Mesenchymal stem cell (in vitro differentiated cells and primary cell): ENCODE measurements at regions not wholly inside any gene's neighbourhood (a gene's known extent, or its start where the extent isn't known, plus 50 kb on each side); places are given as distances from the start of the nearest gene placed in this dataset.

ENCODE experiments used
- DNase-seq: peaks from one replicate; pipeline ENCODE4 v3.0.0-alpha.2; 2013
- H2AFZ ChIP-seq: one replicate; pipeline ENCODE4 v1.6.1; 2013; ENCODE audit warnings: low read depth, mild to moderate bottlenecking, control low read depth, inconsistent platforms, low read length, moderate library complexity
- H2AK5ac ChIP-seq: 2 replicates; pipeline ENCODE4 v1.6.1; 2013; ENCODE audit warnings: low read length, moderate library complexity, mild to moderate bottlenecking, inconsistent platforms; ENCODE audit not compliant: severe bottlenecking
- H2BK120ac ChIP-seq: one replicate; pipeline ENCODE4 v1.6.1; 2013; ENCODE audit warnings: low read depth, mild to moderate bottlenecking, inconsistent platforms, low read length, moderate library complexity
- H2BK12ac ChIP-seq, 2 experiments: one replicate each; pipeline ENCODE4 v1.6.1; 2013; ENCODE audit warnings: inconsistent platforms in 2 of 2, low read length in 2 of 2, mild to moderate bottlenecking in 2 of 2, moderate library complexity in 2 of 2, control low read depth in 1 of 2
- H2BK15ac ChIP-seq: one replicate; pipeline ENCODE4 v1.6.1; 2013; ENCODE audit warnings: mild to moderate bottlenecking, low read depth, inconsistent platforms; ENCODE audit not compliant: poor library complexity, severe bottlenecking
- H2BK5ac ChIP-seq: 2 replicates; pipeline ENCODE4 v1.6.1; 2013; ENCODE audit warnings: low read depth, mild to moderate bottlenecking, low read length, control low read depth, inconsistent platforms; ENCODE audit not compliant: poor library complexity, severe bottlenecking
- H3K14ac ChIP-seq, 2 experiments: one replicate each; pipeline ENCODE4 v1.6.1; 2013; ENCODE audit warnings: inconsistent platforms in 2 of 2, low read length in 2 of 2, control low read depth in 1 of 2, mild to moderate bottlenecking in 1 of 2, moderate library complexity in 1 of 2
- H3K18ac ChIP-seq, 2 experiments: one replicate each; pipeline ENCODE4 v1.6.1; 2013; ENCODE audit warnings: inconsistent platforms in 2 of 2, low read length in 2 of 2, control low read depth in 1 of 2, low read depth in 1 of 2, mild to moderate bottlenecking in 1 of 2
- H3K23ac ChIP-seq, 2 experiments: one replicate each; pipeline ENCODE4 v1.6.1; 2013; ENCODE audit warnings: inconsistent platforms in 2 of 2, low read length in 2 of 2, mild to moderate bottlenecking in 2 of 2, moderate library complexity in 2 of 2, control low read depth in 1 of 2
- H3K27ac ChIP-seq: 2 replicates; pipeline ENCODE4 v1.5.1; 2013; ENCODE audit warnings: mild to moderate bottlenecking, moderate library complexity, low read length, control low read depth, inconsistent platforms; ENCODE audit not compliant: poor library complexity, severe bottlenecking
- H3K27me3 ChIP-seq, 2 experiments: 2 replicates each; pipeline versions ENCODE4 v1.6.1 to v1.7.0; 2013; ENCODE audit warnings: low read length in 2 of 2, mild to moderate bottlenecking in 2 of 2, moderate library complexity in 2 of 2, control low read depth in 1 of 2, inconsistent platforms in 1 of 2; ENCODE audit not compliant: control insufficient read depth in 1 of 2, insufficient read depth in 1 of 2
- H3K36me3 ChIP-seq, 2 experiments: 2 replicates each; pipeline versions ENCODE4 v1.6.1 to v1.7.0; 2013; ENCODE audit warnings: low read length in 2 of 2, control low read depth in 1 of 2, inconsistent platforms in 1 of 2, low read depth in 1 of 2, mild to moderate bottlenecking in 1 of 2; ENCODE audit not compliant: insufficient read depth in 2 of 2, control insufficient read depth in 1 of 2
- H3K4ac ChIP-seq, 2 experiments: one replicate each; pipeline ENCODE4 v1.6.1; 2013; ENCODE audit warnings: inconsistent platforms in 2 of 2, low read length in 2 of 2, mild to moderate bottlenecking in 2 of 2, moderate library complexity in 2 of 2, control low read depth in 1 of 2, low read depth in 1 of 2
- H3K4me1 ChIP-seq: 2 replicates; pipeline ENCODE4 v1.6.1; 2013; ENCODE audit warnings: low read depth, low read length, control low read depth; ENCODE audit not compliant: control insufficient read depth, insufficient read depth
- H3K4me2 ChIP-seq: 2 replicates; pipeline ENCODE4 v1.6.1; 2013; ENCODE audit warnings: low read length, mild to moderate bottlenecking, inconsistent platforms; ENCODE audit not compliant: poor library complexity, severe bottlenecking
- H3K4me3 ChIP-seq, 2 experiments: 2 replicates each; pipeline versions ENCODE4 v1.5.1 to v1.7.0; 2013; ENCODE audit warnings: low read length in 2 of 2, mild to moderate bottlenecking in 2 of 2, control low read depth in 1 of 2, low read depth in 1 of 2; ENCODE audit not compliant: insufficient read depth in 1 of 2
- H3K79me1 ChIP-seq: replicated peaks from 2 replicates; pipeline ENCODE4 v1.6.1; 2013; ENCODE audit warnings: mild to moderate bottlenecking, control low read depth, low read length, inconsistent platforms; ENCODE audit not compliant: poor library complexity, severe bottlenecking
- H3K9ac ChIP-seq: 2 replicates; pipeline ENCODE4 v1.7.0; 2013; ENCODE audit warnings: mild to moderate bottlenecking, low read length, moderate library complexity
- H3K9me3 ChIP-seq: 2 replicates; pipeline ENCODE4 v1.7.0; 2013; ENCODE audit warnings: mild to moderate bottlenecking, low read length; ENCODE audit not compliant: control insufficient read depth
- H4K8ac ChIP-seq: one replicate; pipeline ENCODE4 v1.6.1; 2013; ENCODE audit warnings: inconsistent platforms, mild to moderate bottlenecking, low read length, moderate library complexity
- H4K91ac ChIP-seq: one replicate; pipeline ENCODE4 v1.6.1; 2013; ENCODE audit warnings: mild to moderate bottlenecking, low read length, inconsistent platforms
- WGBS: methylation state at CpG from one replicate; pipeline ENCODE4 v1.1.7; 2013; ENCODE audit warnings: mixed read lengths; 5-methylcytosine and 5-hydroxymethylcytosine counted together

GRCh38 chr16:75983741-75984381 lies 257.6 kb upstream of the CPHXL start:
- Histone ChIP-seq H3K27me3 (no peaks in the 10 kb centered on the region), H3K18ac (no peak overlapping the region), H3K9ac (no peak overlapping the region), H3K27ac (no peak overlapping the region), H3K4me2 (no peak overlapping the region), H3K4me1 (no peaks in the 10 kb centered on the region), H3K23ac (no peak overlapping the region), H3K36me3 (no peaks in the 10 kb centered on the region), H4K8ac (no peak overlapping the region), H3K14ac (no peak overlapping the region), H3K9me3 (peaks cover 37% of the 10 kb centered on the region), H2AFZ (no peak overlapping the region), H3K79me1 (no peaks in the 10 kb centered on the region), H2BK15ac (no peak overlapping the region), H2BK5ac (no peak overlapping the region), H2BK12ac (no peak overlapping the region), H3K4ac (no peak overlapping the region), H2BK120ac (no peak overlapping the region), H2AK5ac (no peak overlapping the region), H3K4me3 (no peak overlapping the region), H4K91ac (no peak overlapping the region)
- 80% methylated on average over 1 of the region's 4 CpGs for WGBS
- DNase-seq = no peak

GRCh38 chr16:75987323-75987722 lies 261.0 kb upstream of the CPHXL start:
- H3K9me3 ChIP-seq = peaks cover 39% of the 10 kb centered on the region
- no peak overlapping the region for H3K18ac ChIP-seq
- H3K36me3 ChIP-seq = no peaks in the 10 kb centered on the region
- H3K4ac ChIP-seq = no peak overlapping the region
- 95% methylated on average over 2 of the region's 2 CpGs for WGBS
- no peaks in the 10 kb centered on the region for H3K27me3 ChIP-seq
- no peaks in the 10 kb centered on the region for H3K4me1 ChIP-seq
- no peak overlapping the region for H4K91ac ChIP-seq
- no peak overlapping the region for H3K14ac ChIP-seq
- no peak overlapping the region for H3K4me2 ChIP-seq
- no peak overlapping the region for H2AFZ ChIP-seq
- no peak overlapping the region for H3K4me3 ChIP-seq
- no peak overlapping the region for H2BK120ac ChIP-seq
- H3K9ac ChIP-seq = no peak overlapping the region
- no peak overlapping the region for H2AK5ac ChIP-seq
- H2BK5ac ChIP-seq = no peak overlapping the region
- no peak overlapping the region for H4K8ac ChIP-seq
- H2BK15ac ChIP-seq = no peak overlapping the region
- no peaks in the 10 kb centered on the region for H3K79me1 ChIP-seq
- no peak overlapping the region for H3K27ac ChIP-seq
- no peak for DNase-seq
- no peak overlapping the region for H3K23ac ChIP-seq
- H2BK12ac ChIP-seq = no peak overlapping the region

- no peak overlapping the region for H2BK15ac ChIP-seq
- no peaks in the 10 kb centered on the region for H3K79me1 ChIP-seq
- no peak overlapping the region for H2BK5ac ChIP-seq
- 59% methylated on average over 3 of the region's 3 CpGs for WGBS
- H3K4me1 ChIP-seq = no peaks in the 10 kb centered on the region
- H3K4me3 ChIP-seq = no peak overlapping the region
- H3K14ac ChIP-seq = peak overlapping the region in 1 of 2 experiments; percentile 39
- H2BK120ac ChIP-seq = no peak overlapping the region
- H3K23ac ChIP-seq = no peak overlapping the region
- no peak overlapping the region for H3K27ac ChIP-seq
- H4K8ac ChIP-seq = no peak overlapping the region
- H3K4me2 ChIP-seq = no peak overlapping the region
- no peak overlapping the region for H2AFZ ChIP-seq
- H2AK5ac ChIP-seq = no peak overlapping the region
- peaks cover 4% of the 10 kb centered on the region for H3K9me3 ChIP-seq
- H3K9ac ChIP-seq = no peak overlapping the region
- H3K18ac ChIP-seq = no peak overlapping the region
- no peak overlapping the region for H4K91ac ChIP-seq
- no peak overlapping the region for H3K4ac ChIP-seq
- H3K27me3 ChIP-seq = no peaks in the 10 kb centered on the region
- H2BK12ac ChIP-seq = no peak overlapping the region
- peak; percentile 6 for DNase-seq
- H3K36me3 ChIP-seq = no peaks in the 10 kb centered on the region
Observed at GRCh38 chr16:75996491-75996890, 270.2 kb upstream of the CPHXL start.

- Histone ChIP-seq H2AFZ (no peak overlapping the region), H3K23ac (no peak overlapping the region), H3K27ac (no peak overlapping the region), H3K9me3 (no peaks in the 10 kb centered on the region), H3K4me1 (no peaks in the 10 kb centered on the region), H3K4me2 (no peak overlapping the region), H2BK5ac (no peak overlapping the region), H3K18ac (no peak overlapping the region), H2BK15ac (no peak overlapping the region), H3K36me3 (no peaks in the 10 kb centered on the region), H3K14ac (no peak overlapping the region), H2BK120ac (no peak overlapping the region), H3K27me3 (no peaks in the 10 kb centered on the region), H4K8ac (no peak overlapping the region), H2AK5ac (no peak overlapping the region), H3K4ac (no peak overlapping the region), H3K9ac (no peak overlapping the region), H2BK12ac (no peak overlapping the region), H3K79me1 (no peaks in the 10 kb centered on the region), H3K4me3 (no peak overlapping the region), H4K91ac (no peak overlapping the region)
- WGBS = 75% methylated on average over 2 of the region's 6 CpGs
- no peak for DNase-seq
Observed at GRCh38 chr16:75997606-75998005, 271.3 kb upstream of the CPHXL start.
